GM21619 (cell line): ENCODE measurements at regions not wholly inside any gene's neighbourhood (a gene's known extent, or its start where the extent isn't known, plus 50 kb on each side); places are given as distances from the start of the nearest gene placed in this dataset.
"Not testable (repeated sequence)": the region's sequence is repeated elsewhere in the genome, so short reads cannot be mapped to it uniquely, and the experiment has no call there.

Experiments
- ATAC-seq: cut with Tn5 transposase; IDR thresholded peaks from one replicate; pipeline ENCODE4 v1.9.1; 2021; ENCODE audit not compliant: unreplicated experiment

GRCh38 chr11:26896719-26897118 lies 97.2 kb upstream of the FIBIN start:
- no peak for ATAC-seq

- no peak for ATAC-seq
Measured at GRCh38 chr11:26898799-26899198, 95.1 kb upstream of the FIBIN start.

- ATAC-seq = no peak
Measured at GRCh38 chr11:26901162-26901561, 92.8 kb upstream of the FIBIN start.

- no peak for ATAC-seq
Measured at GRCh38 chr11:26904132-26904531, 89.8 kb upstream of the FIBIN start.

GRCh38 chr11:26904801-26905200 lies 89.1 kb upstream of the FIBIN start:
- ATAC-seq = no peak

GRCh38 chr11:26905368-26905767 lies 88.5 kb upstream of the FIBIN start:
- no peak for ATAC-seq

- ATAC-seq = no peak
Measured at GRCh38 chr11:26909515-26909914, 84.4 kb upstream of the FIBIN start.

GRCh38 chr11:26909991-26910591 lies 83.8 kb upstream of the FIBIN start:
- ATAC-seq = no peak

- peak; percentile 75 for ATAC-seq
Measured at GRCh38 chr11:26914968-26915367, 78.9 kb upstream of the FIBIN start.

- no peak for ATAC-seq
Measured at GRCh38 chr11:26916805-26917204, 77.1 kb upstream of the FIBIN start.

- ATAC-seq = no peak
Measured at GRCh38 chr11:26928582-26928981, 65.3 kb upstream of the FIBIN start.

GRCh38 chr11:26929806-26930517 lies 64.0 kb upstream of the FIBIN start:
- no peak for ATAC-seq

GRCh38 chr11:26930518-26931247 lies 63.2 kb upstream of the FIBIN start:
- no peak for ATAC-seq

- ATAC-seq = no peak
Measured at GRCh38 chr11:26931248-26931631, 62.7 kb upstream of the FIBIN start.

- ATAC-seq = no peak
Measured at GRCh38 chr11:26931881-26932280, 62.0 kb upstream of the FIBIN start.

GRCh38 chr11:26936109-26936508 lies 57.8 kb upstream of the FIBIN start:
- ATAC-seq = no peak

GRCh38 chr11:26937386-26937785 lies 56.5 kb upstream of the FIBIN start:
- no peak for ATAC-seq

- ATAC-seq = not testable (repeated sequence)
Measured at GRCh38 chr11:26940501-26940900, 53.4 kb upstream of the FIBIN start.

- no peak for ATAC-seq
Measured at GRCh38 chr11:26942356-26942755, 51.6 kb upstream of the FIBIN start.

GRCh38 chr11:26943636-26944035 lies 50.3 kb upstream of the FIBIN start:
- no peak for ATAC-seq
